Heart right ventricle (tissue), 16 donors: ENCODE measurements at regions not wholly inside any gene's neighbourhood (a gene's known extent, or its start where the extent isn't known, plus 50 kb on each side); places are given as distances from the start of the nearest gene placed in this dataset.

ENCODE experiments used
- ATAC-seq, 8 donors: fragments of 200-7000 bp; cut with Tn5 transposase; one replicate each; pipeline ENCODE4 v1.9.1; 2020; ENCODE audit warnings: mild to moderate bottlenecking in 8 of 8, moderate library complexity in 8 of 8, moderate number of reproducible peaks in 1 of 8
- DNase-seq, 2 donors: peaks; one replicate each; pipeline ENCODE4 v3.0.0-alpha.2; 2020
- H3K27ac ChIP-seq, 10 donors: fragments of 200-600 bp; sonication (generic) in 2 of 10; one replicate each; pipeline versions ENCODE4 v1.5.0 to v1.8.0; 2020 to 2022; ENCODE audit warnings: mild to moderate bottlenecking in 3 of 10
- H3K27me3 ChIP-seq, 7 donors: fragments of 200-600 bp; one replicate each; pipeline ENCODE4 v1.8.0; 2021 to 2022; ENCODE audit warnings: mild to moderate bottlenecking in 2 of 7
- H3K36me3 ChIP-seq, 9 donors: fragments of 200-600 bp; sonication (generic) in 1 of 9; one replicate each; pipeline versions ENCODE4 v1.5.0 to v1.8.0; 2020 to 2022; ENCODE audit warnings: mild to moderate bottlenecking in 2 of 9
- H3K4me1 ChIP-seq, 9 donors: fragments of 200-600 bp; sonication (generic) in 1 of 9; one replicate each; pipeline versions ENCODE4 v1.5.0 to v1.8.0; 2020 to 2022; ENCODE audit warnings: mild to moderate bottlenecking in 4 of 9
- H3K4me3 ChIP-seq, 10 donors: fragments of 200-600 bp; sonication (generic) in 2 of 10; one replicate each; pipeline versions ENCODE4 v1.5.0 to v1.8.0; 2020 to 2022; ENCODE audit warnings: mild to moderate bottlenecking in 7 of 10, moderate library complexity in 2 of 10
- H3K9me3 ChIP-seq, 11 donors: fragments of 200-600 bp in 10 of 11; sonication (generic) in 2 of 11; one replicate each; pipeline versions ENCODE4 v1.5.0 to v1.8.0; 2013 to 2022; ENCODE audit warnings: mild to moderate bottlenecking in 2 of 11, control low read depth in 1 of 11, moderate library complexity in 1 of 11
- WGBS, 2 donors: extraction: QIAGEN DNeasy Blood & Tissue Kit; methylation state at CpG; one replicate each; pipeline ENCODE4 v1.1.7; 2013; ENCODE audit warnings: inconsistent platforms in 1 of 2; 5-methylcytosine and 5-hydroxymethylcytosine counted together
- intact Hi-C, 10 donors: fragments of 100-400 bp; cut with DNase I; formaldehyde crosslinking; loops; one replicate each; pipeline versions ENCODE4 v1.11.1 to v1.14.2; 2022
- TF ChIP-seq, protein P1 (sequence below), 9 donors: fragments of 200-600 bp; sonication (generic) in 2 of 9; IDR thresholded peaks; one replicate each; pipeline versions ENCODE4 v1.5.0 to v1.8.0; 2021 to 2022; ENCODE audit warnings: antibody characterized with exemption in 9 of 9, mild to moderate bottlenecking in 5 of 9, moderate library complexity in 1 of 9
- donor health status: Arrhythmogenic right ventricular cardiomyopathy.
- donor health status: ischemic (EF 13 %, LVEDD 7.1; RV severe dilation, severe dysfunction).
- donor health status: healthy with polysubstance abuse.
- donor health status: DM: no; HTN: yes; CAD: no.
- donor health status: DM: no; HTN: no; CAD: no.
- donor health status: ischemic (EF 25% LVEDD 6.9; RV normal size, moderate dysfunction).
- donor health status: ischemic (EF 25% LVEDD 5.7; RV mildly dilated, moderate dysfunction).
- donor health status: healthy.
- donor health status: DM: yes; HTN: yes; CAD: no.
- donor health status: Ischemic cardiomyopathy.
- donor health status: ischemic (EF 35%, LVEDD 5.7; RV mildly dilated, moderate dysfunction).
- donor health status: nonischemic (EF 11% LVEDD 7.7; RV severe dilation, severe dysfunction).
- donor health status: DM: yes; HTN: yes; CAD: no.
- donor health status: PGD.
- donor health status: ischemic (EF 29% LVEDD 5.4; RV normal size, mild dysfunction).
- donor health status: nonischemic (EF 23%, LVEDD 6.1; RV moderate dilation, normal function).

DNA sequence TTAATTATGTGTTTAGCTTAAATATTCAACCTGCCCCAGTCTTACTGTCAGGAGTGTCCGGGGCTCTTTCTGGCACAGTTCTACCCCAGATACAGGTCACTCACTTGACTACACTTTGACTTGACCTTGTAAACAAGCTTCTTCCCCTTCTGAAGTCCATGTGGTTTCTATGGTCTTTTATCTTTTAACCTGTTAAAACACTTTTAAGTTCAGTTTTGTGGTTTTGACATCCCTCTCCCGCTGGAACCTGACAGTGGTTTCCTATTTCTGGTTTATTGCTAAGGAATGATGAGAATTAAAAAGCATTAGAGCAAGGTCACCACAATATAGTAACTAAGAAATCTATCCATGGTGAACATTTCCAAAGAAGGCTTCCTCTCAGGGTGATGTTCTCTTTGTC is 300.1 kb downstream of the TMEM167A start:
- intact Hi-C loops, result no loop called here
- no peak for DNase-seq
- Histone ChIP-seq H3K27me3 (no peaks in the 10 kb centered on the region), H3K36me3 (no peaks in the 10 kb centered on the region), H3K27ac (no peak overlapping the region), H3K4me3 (no peak overlapping the region), H3K4me1 (no peaks in the 10 kb centered on the region), H3K9me3 (no peaks in the 10 kb centered on the region)
- no peak for ATAC-seq
- WGBS, 2 donors, result 79 to 93% methylated on average over 2 of the region's 2 CpGs
- TF ChIP-seq, protein P1, sequence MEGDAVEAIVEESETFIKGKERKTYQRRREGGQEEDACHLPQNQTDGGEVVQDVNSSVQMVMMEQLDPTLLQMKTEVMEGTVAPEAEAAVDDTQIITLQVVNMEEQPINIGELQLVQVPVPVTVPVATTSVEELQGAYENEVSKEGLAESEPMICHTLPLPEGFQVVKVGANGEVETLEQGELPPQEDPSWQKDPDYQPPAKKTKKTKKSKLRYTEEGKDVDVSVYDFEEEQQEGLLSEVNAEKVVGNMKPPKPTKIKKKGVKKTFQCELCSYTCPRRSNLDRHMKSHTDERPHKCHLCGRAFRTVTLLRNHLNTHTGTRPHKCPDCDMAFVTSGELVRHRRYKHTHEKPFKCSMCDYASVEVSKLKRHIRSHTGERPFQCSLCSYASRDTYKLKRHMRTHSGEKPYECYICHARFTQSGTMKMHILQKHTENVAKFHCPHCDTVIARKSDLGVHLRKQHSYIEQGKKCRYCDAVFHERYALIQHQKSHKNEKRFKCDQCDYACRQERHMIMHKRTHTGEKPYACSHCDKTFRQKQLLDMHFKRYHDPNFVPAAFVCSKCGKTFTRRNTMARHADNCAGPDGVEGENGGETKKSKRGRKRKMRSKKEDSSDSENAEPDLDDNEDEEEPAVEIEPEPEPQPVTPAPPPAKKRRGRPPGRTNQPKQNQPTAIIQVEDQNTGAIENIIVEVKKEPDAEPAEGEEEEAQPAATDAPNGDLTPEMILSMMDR (IDR thresholded peaks at IDR 0.05), result no peak

DNA sequence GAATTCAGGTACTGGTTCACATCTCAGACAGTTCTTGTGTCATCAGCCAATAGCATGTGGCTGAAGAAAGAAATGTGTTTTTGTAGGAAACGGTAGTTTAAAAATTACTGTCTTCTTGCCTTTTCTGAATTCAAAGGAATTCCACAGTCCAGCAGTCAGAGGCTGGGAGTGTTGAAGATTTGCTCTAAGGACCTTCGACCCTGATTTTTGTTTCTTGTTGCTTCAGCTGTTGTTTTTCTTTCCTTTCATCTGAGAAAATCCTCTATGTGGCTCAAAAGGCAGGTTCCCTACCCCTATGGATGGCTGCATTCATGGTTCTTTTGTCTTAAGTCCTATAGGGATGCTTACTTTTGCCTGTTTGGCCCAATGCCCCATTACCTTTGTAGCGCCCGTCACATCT is 304.9 kb downstream of the TMEM167A start:
- no peak for DNase-seq
- no peak overlapping the region for H3K27ac ChIP-seq
- ATAC-seq, result no peak
- intact Hi-C loops, result no loop called here
- H3K4me3 ChIP-seq, result no peak overlapping the region
- H3K9me3 ChIP-seq, result no peaks in the 10 kb centered on the region
- no peaks in the 10 kb centered on the region for H3K36me3 ChIP-seq
- no peaks in the 10 kb centered on the region for H3K27me3 ChIP-seq
- no peaks in the 10 kb centered on the region for H3K4me1 ChIP-seq
- TF ChIP-seq, protein P1 (IDR thresholded peaks at IDR 0.05), result no peak
- WGBS, 2 donors, result 81 to 88% methylated on average over 4 of the region's 4 CpGs

DNA sequence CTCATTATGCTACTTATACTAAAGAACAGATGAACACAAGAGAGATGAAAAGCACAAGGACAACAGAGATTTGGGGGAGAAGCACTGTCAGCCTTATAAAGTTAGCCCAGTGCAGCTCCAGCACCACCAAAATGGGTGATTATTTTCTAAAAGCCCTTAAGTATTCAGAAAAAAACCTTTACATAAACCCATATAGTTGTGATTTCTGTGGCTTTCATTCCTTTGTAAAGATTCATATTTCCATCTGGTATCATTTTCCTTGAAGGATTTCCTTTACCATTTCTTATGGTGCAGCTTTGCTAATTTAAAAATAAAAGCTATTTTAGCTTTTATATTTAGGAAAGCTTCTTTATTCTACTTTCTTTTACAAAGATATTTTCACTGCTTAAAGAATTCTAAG is 311.0 kb downstream of the TMEM167A start:
- Histone ChIP-seq H3K9me3 (no peaks in the 10 kb centered on the region), H3K27me3 (no peaks in the 10 kb centered on the region), H3K27ac (no peak overlapping the region), H3K36me3 (no peaks in the 10 kb centered on the region), H3K4me1 (no peaks in the 10 kb centered on the region), H3K4me3 (no peak overlapping the region)
- TF ChIP-seq, protein P1 (IDR thresholded peaks at IDR 0.05), result no peak
- intact Hi-C loops, result no loop called here
- DNase-seq (no peak), ATAC-seq (no peak)

DNA sequence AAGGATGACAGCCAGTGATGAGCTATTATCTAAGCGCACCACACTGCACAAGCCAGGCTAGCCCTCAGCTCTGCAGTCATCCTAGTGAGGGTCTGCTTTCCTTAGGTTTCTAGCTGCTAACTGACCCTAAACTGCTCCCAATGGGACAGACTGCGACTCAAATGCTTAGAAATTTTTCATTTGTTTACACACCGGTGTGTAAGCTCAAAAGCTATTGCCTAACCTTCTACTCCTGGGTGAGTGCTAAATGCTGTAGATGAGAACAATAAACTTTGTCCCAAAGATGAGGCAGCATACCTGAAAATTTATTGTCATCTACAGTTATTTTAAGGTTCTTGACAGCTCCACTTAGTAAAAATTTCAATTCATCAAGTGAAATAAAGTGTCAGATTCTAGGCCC is 311.4 kb downstream of the TMEM167A start:
- no peak overlapping the region for H3K27ac ChIP-seq
- TF ChIP-seq, protein P1 (IDR thresholded peaks at IDR 0.05), result no peak
- H3K4me1 ChIP-seq, result no peaks in the 10 kb centered on the region
- intact Hi-C loops, result no loop called here
- no peak for DNase-seq
- H3K4me3 ChIP-seq, result no peak overlapping the region
- H3K9me3 ChIP-seq, result peaks cover 0 to 4% (median 0%) of the 10 kb centered on the region in 11 donors
- 79 to 83% methylated on average over 3 of the region's 3 CpGs for WGBS, 2 donors
- no peak for ATAC-seq
- H3K36me3 ChIP-seq, result no peaks in the 10 kb centered on the region
- H3K27me3 ChIP-seq, result no peaks in the 10 kb centered on the region

DNA sequence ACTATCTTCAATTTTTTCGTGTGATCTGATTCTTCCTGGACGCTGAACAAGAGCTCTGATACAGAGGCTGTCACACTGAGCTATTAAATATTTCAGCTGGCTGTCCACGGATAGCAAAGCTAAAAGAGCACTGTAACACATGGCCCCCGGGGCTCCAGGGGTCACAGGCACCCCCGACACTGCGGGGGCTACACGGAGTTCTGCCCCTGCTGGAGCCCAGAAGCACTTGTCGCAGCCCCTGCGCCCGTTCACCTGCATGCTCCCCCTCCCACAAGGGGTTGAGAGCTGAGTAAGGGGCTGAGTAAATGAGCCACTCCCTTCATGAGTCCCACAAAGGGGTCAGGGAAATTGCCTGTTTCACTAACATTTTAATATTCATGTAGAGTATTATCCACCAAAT is 316.3 kb downstream of the TMEM167A start:
- Histone ChIP-seq H3K4me3 (no peak overlapping the region), H3K36me3 (no peaks in the 10 kb centered on the region), H3K4me1 (no peaks in the 10 kb centered on the region), H3K9me3 (peaks cover 0 to 13% (median 0%) of the 10 kb centered on the region in 11 donors), H3K27ac (no peak overlapping the region), H3K27me3 (no peaks in the 10 kb centered on the region)
- intact Hi-C loops, result no loop called here
- TF ChIP-seq, protein P1 (IDR thresholded peaks at IDR 0.05), result no peak
- no peak for ATAC-seq
- no peak for DNase-seq
- whole genome bisulfite sequencing, 2 donors, result 88 to 90% methylated on average over 10 of the region's 10 CpGs
